ENCODE measurements at regions not wholly inside any gene's neighbourhood (a gene's known extent, or its start where the extent isn't known, plus 50 kb on each side); places are given as distances from the start of the nearest gene placed in this dataset.
"Not testable (repeated sequence)": the region's sequence is repeated elsewhere in the genome, so short reads cannot be mapped to it uniquely, and the experiment has no call there.

GRCh38 chr10:28393956-28394568 lies 91.2 kb upstream of the MPP7 start:
- no peaks in the 10 kb centered on the region for H3K27me3 ChIP-seq (ENCODE audit: control insufficient read depth, insufficient read depth, low read length)
- FAIRE-seq (no peak), DNase-seq (ENCODE audit: low read depth) (peak; percentile 53)
- H3K36me3 ChIP-seq (ENCODE audit: control insufficient read depth, insufficient read depth, low read length), result no peaks in the 10 kb centered on the region
- H3K4me3 ChIP-seq (ENCODE audit: low read depth, low read length), result no peak overlapping the region
- peak; percentile 90 for TF ChIP-seq CTCF (IDR thresholded peaks at IDR 0.05; ENCODE audit: insufficient read depth, low read length, severe bottlenecking)

- no peak for FAIRE-seq
- Histone ChIP-seq H3K4me3 (ENCODE audit: low read depth, low read length) (no peak overlapping the region), H3K27me3 (ENCODE audit: control insufficient read depth, insufficient read depth, low read length) (no peaks in the 10 kb centered on the region), H3K36me3 (ENCODE audit: control insufficient read depth, insufficient read depth, low read length) (no peaks in the 10 kb centered on the region)
- no peak for TF ChIP-seq CTCF (IDR thresholded peaks at IDR 0.05; ENCODE audit: insufficient read depth, low read length, severe bottlenecking)
- no peak for DNase-seq (ENCODE audit: low read depth)
Measured at GRCh38 chr10:28396331-28396730, 93.5 kb upstream of the MPP7 start.

DNA sequence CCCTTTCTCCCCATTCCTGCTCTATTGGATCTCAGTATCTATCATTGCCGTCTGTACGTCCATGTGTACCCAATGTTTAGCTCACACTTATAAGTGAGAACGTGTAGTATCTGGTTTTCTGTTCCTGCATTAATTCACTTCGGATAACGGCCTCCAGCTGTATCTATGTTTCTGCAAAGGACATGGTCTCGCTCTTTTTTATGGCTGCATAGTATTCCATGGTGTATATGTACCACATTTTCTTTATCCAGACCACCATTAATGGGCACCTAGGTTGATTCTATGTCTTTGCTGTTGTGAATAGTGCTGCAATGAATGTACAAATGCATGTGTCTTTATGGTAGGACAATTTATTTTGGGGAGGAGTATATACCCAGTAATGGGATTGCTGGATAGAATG lies 94.4 kb upstream of the MPP7 start:
- no peak for TF ChIP-seq CTCF (IDR thresholded peaks at IDR 0.05; ENCODE audit: insufficient read depth, low read length, severe bottlenecking)
- Histone ChIP-seq H3K27me3 (ENCODE audit: control insufficient read depth, insufficient read depth, low read length) (no peaks in the 10 kb centered on the region), H3K36me3 (ENCODE audit: control insufficient read depth, insufficient read depth, low read length) (no peaks in the 10 kb centered on the region), H3K4me3 (ENCODE audit: low read depth, low read length) (no peak overlapping the region)
- FAIRE-seq, result no peak
- DNase-seq (ENCODE audit: low read depth), result no peak

- no peak for TF ChIP-seq CTCF (IDR thresholded peaks at IDR 0.05; ENCODE audit: insufficient read depth, low read length, severe bottlenecking)
- H3K36me3 ChIP-seq (ENCODE audit: control insufficient read depth, insufficient read depth, low read length), result no peaks in the 10 kb centered on the region
- DNase-seq (ENCODE audit: low read depth) (no peak), FAIRE-seq (no peak)
- no peak overlapping the region for H3K4me3 ChIP-seq (ENCODE audit: low read depth, low read length)
- no peaks in the 10 kb centered on the region for H3K27me3 ChIP-seq (ENCODE audit: control insufficient read depth, insufficient read depth, low read length)
Measured at GRCh38 chr10:28400176-28400575, 97.3 kb upstream of the MPP7 start.

- no peaks in the 10 kb centered on the region for H3K36me3 ChIP-seq (ENCODE audit: control insufficient read depth, insufficient read depth, low read length)
- DNase-seq (ENCODE audit: low read depth) (no peak), FAIRE-seq (no peak)
Measured at GRCh38 chr10:28400681-28401080, 97.8 kb upstream of the MPP7 start.

DNA sequence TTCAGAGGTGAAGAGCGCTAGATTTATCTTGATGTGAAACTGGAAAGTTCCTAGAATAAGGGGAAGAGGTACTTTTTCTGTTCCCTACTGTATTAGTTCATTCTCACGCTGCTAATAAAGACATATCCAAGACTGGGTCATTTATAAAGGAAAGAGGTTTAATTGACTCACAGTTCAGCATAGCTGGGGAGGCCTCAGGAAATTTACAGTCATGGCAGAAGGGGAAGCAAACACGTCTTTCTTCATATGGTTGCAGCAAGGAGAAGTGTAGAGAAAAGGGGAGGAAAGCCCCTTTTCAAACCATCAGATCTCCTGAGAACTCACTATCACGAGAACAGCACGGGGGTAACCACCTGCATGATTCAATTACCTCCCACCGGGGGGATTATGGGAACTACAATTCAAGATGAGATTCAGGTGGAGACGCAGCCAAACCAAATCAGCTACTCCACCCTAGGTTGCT lies 99.8 kb upstream of the MPP7 start:
- DNase-seq (ENCODE audit: low read depth); H3K36me3 ChIP-seq (ENCODE audit: control insufficient read depth, insufficient read depth, low read length); H3K4me3 ChIP-seq (ENCODE audit: low read depth, low read length); H3K27me3 ChIP-seq (ENCODE audit: control insufficient read depth, insufficient read depth, low read length); FAIRE-seq: not testable (repeated sequence)

More at GRCh38 chr10:28400681-28401080, 97.8 kb upstream of the MPP7 start:
- Histone ChIP-seq H3K4me3 (ENCODE audit: low read depth, low read length) (no peak overlapping the region), H3K27me3 (ENCODE audit: control insufficient read depth, insufficient read depth, low read length) (no peaks in the 10 kb centered on the region)
- no peak for TF ChIP-seq CTCF (IDR thresholded peaks at IDR 0.05; ENCODE audit: insufficient read depth, low read length, severe bottlenecking)

Measured in bronchial epithelial cell (primary cell).